Bronchial epithelial cell (primary cell): ENCODE measurements at regions not wholly inside any gene's neighbourhood (a gene's known extent, or its start where the extent isn't known, plus 50 kb on each side); places are given as distances from the start of the nearest gene placed in this dataset.
"Not testable (repeated sequence)": the region's sequence is repeated elsewhere in the genome, so short reads cannot be mapped to it uniquely, and the experiment has no call there.

Experiments
- DNase-seq: peaks from one replicate; pipeline ENCODE4 v3.0.0-alpha.2; 2010; ENCODE audit warnings: low read depth
- FAIRE-seq: peaks from 2 replicates; lab custom pipeline; 2011; peaks lifted over from hg19 to GRCh38; lab: Jason Lieb, UNC
- H3K27me3 ChIP-seq: 2 replicates; pipeline ENCODE4 v1.5.1; 2011; ENCODE audit warnings: low read length; ENCODE audit not compliant: control insufficient read depth, insufficient read depth
- H3K36me3 ChIP-seq: 2 replicates; pipeline ENCODE4 v1.5.1; 2011; ENCODE audit warnings: low read length; ENCODE audit not compliant: control insufficient read depth, insufficient read depth
- H3K4me3 ChIP-seq: 2 replicates; pipeline ENCODE4 v1.5.1; 2011; ENCODE audit warnings: mild to moderate bottlenecking, low read depth, low read length, control low read depth
- TF ChIP-seq, protein P1 (sequence below): IDR thresholded peaks from 2 replicates; pipeline ENCODE4 v1.5.1; 2011; ENCODE audit warnings: mild to moderate bottlenecking, moderate library complexity, low read length, control low read depth, inconsistent platforms; ENCODE audit not compliant: insufficient read depth, severe bottlenecking

DNA sequence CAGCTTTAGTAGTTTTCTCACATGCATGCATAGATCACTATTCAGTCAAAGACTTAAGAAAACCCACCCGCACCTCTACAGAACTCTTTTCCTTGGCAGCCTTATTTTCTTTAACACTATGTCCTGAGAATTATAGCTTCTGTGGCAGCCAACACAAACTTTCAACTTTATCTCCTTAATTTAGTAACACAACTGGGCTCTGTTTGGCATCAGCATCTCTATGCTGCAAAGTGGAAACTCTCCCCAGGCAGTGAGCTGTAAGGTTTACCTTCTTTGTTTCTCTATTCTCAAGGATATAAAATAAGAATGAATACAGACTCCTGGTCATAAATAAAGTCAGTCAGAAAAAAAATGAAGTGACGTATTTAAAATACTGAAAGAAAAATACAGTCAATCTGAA is 115.2 kb upstream of the PPP1R9A start:
- Histone ChIP-seq H3K27me3 (no peaks in the 10 kb centered on the region), H3K4me3 (no peak overlapping the region), H3K36me3 (no peaks in the 10 kb centered on the region)
- FAIRE-seq (no peak), DNase-seq (no peak)
- TF ChIP-seq, protein P1, sequence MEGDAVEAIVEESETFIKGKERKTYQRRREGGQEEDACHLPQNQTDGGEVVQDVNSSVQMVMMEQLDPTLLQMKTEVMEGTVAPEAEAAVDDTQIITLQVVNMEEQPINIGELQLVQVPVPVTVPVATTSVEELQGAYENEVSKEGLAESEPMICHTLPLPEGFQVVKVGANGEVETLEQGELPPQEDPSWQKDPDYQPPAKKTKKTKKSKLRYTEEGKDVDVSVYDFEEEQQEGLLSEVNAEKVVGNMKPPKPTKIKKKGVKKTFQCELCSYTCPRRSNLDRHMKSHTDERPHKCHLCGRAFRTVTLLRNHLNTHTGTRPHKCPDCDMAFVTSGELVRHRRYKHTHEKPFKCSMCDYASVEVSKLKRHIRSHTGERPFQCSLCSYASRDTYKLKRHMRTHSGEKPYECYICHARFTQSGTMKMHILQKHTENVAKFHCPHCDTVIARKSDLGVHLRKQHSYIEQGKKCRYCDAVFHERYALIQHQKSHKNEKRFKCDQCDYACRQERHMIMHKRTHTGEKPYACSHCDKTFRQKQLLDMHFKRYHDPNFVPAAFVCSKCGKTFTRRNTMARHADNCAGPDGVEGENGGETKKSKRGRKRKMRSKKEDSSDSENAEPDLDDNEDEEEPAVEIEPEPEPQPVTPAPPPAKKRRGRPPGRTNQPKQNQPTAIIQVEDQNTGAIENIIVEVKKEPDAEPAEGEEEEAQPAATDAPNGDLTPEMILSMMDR: no peak

DNA sequence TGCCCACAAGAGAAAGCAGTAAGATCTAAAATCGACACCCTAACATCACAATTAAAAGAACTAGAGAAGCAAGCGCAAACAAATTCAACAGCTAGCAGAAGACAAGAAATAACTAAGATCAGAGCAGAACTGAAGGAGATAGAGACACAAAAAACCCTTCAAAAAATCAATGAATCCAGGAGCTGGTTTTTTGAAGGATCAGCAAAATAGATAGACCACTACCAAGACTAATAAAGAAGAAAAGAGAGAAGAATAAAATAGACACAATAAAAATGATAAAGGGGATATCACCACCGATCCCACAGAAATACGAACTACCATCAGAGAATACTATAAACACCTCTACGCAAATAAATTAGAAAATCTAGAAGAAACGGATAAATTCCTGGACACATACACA is 110.0 kb upstream of the PPP1R9A start:
- not testable (repeated sequence) for FAIRE-seq, DNase-seq, H3K4me3 ChIP-seq, H3K36me3 ChIP-seq, H3K27me3 ChIP-seq

DNA sequence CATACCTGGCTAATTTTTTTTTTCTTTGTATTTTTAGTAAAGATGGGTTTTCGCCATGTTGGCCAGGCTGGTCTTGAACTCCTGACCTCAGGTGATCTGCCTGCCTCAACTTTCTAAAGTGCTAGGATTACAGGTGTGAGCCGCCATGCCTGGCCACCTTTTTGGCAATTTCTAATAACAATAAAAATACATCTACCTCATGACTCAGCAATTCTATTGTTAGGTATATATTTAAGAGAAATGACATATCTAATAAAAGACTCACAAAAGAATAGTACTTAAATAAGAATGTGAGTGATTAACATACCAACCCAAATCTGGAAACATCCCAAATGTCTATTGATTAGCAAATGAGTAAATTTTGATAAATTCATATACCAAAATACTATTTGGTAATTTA is 103.6 kb upstream of the PPP1R9A start:
- TF ChIP-seq, protein P1: no peak
- Histone ChIP-seq H3K4me3 (no peak overlapping the region), H3K36me3 (no peaks in the 10 kb centered on the region), H3K27me3 (no peaks in the 10 kb centered on the region)
- DNase-seq (no peak), FAIRE-seq (no peak)

DNA sequence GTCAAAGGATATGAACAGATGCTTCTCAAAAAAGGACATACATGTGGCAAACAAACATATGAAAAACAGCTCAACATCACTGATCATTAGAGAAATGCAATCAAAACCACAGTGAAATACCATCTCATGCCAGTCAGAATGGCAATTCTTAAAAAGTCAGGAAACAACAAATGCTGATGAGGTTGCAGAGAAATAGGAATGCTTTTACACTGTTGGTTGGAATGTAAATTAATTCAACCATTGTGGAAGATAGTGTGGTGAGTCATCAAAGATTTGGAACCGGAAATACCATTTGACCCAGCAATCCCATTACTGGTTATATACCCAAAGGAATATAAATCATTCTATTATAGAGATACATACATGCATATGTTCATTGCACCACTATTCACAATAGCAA is 98.7 kb upstream of the PPP1R9A start:
- FAIRE-seq, H3K27me3 ChIP-seq, DNase-seq, H3K36me3 ChIP-seq, H3K4me3 ChIP-seq: not testable (repeated sequence)

DNA sequence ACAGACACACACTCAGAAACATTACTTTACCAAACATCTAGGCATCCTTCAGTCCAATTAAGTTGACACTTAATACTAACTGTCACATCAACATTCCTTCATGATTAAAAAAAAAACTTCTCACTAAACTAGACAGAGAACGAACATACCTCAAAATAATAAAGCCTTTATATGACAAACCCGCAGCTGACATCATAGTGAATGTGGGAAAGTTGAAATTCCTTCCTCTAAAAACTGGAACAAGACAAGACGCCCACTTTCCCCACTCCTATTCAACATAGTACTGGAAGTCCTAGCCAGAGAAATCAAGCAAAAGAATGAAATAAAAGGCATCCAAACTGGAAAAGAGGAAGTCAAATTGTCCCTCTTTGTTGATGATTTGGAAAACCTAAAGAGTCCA is 96.9 kb upstream of the PPP1R9A start:
- Histone ChIP-seq H3K4me3 (no peak overlapping the region), H3K36me3 (no peaks in the 10 kb centered on the region)

DNA sequence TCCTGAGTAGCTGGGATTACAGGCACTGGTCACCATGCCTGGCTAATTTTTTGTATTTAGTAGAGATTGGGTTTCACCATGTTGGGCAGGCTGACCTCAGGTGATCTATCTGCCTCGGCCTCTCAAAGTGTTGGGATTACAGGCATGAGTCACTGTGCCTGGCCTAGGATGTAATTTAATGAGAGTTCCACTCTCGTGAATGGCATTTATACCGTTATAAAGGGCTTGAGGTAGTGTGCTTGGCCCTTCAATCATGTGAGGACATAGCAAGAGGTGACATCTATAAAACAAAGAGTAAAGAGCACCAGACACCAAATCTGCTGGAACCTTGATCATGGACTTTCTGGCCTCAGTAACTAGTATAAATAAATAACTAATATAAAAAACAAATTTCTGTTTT is 93.5 kb upstream of the PPP1R9A start:
- FAIRE-seq (no peak), DNase-seq (no peak)
- Histone ChIP-seq H3K27me3 (no peaks in the 10 kb centered on the region), H3K36me3 (no peaks in the 10 kb centered on the region), H3K4me3 (no peak overlapping the region)
- TF ChIP-seq, protein P1: no peak

More for the DNA sequence above, 96.9 kb upstream of the PPP1R9A start:
- DNase-seq (no peak), FAIRE-seq (no peak)
- TF ChIP-seq, protein P1: no peak
- no peaks in the 10 kb centered on the region for H3K27me3 ChIP-seq

DNA sequence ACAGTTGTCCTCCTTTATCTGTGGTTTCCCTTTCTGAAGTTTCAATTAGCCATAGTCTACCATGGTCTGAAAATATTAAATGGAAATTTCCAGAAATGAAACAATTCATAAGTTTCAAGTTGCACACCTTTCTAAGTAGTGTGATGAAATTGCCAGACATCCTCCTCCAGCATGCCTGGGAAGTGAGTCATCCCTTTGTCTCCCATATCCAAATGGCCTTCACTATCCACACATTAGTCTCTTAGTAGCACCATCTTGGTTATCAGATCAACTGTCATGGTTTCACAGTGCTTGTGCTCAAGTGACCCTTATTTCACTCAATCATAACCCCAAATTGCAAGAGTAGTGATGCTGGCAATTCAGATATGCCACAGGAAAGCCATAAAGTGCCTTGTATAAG is 83.4 kb upstream of the PPP1R9A start:
- Histone ChIP-seq H3K27me3 (no peaks in the 10 kb centered on the region), H3K36me3 (no peaks in the 10 kb centered on the region), H3K4me3 (no peak overlapping the region)
- FAIRE-seq (no peak), DNase-seq (peak; percentile 83)
- TF ChIP-seq, protein P1: no peak
